CD4-positive, alpha-beta T cell (primary cell): ENCODE measurements at regions not wholly inside any gene's neighbourhood (a gene's known extent, or its start where the extent isn't known, plus 50 kb on each side); places are given as distances from the start of the nearest gene placed in this dataset.

Experiments used
- ATAC-seq: fragments of 200-7000 bp; cut with Tn5 transposase; one replicate; pipeline ENCODE4 v1.10.0; 2022; ENCODE audit warnings: mild to moderate bottlenecking; ENCODE audit not compliant: poor library complexity
- CTCF ChIA-PET: fragments of 350-600 bp; sonication (Branson Sonifier 250); formaldehyde crosslinking; loops from one replicate; lab custom pipeline; 2021; ENCODE audit warnings: antibody characterized with exemption, inconsistent platforms; lab: Charles Lee
- POLR2A ChIA-PET: fragments of 350-600 bp; sonication (Branson Sonifier 250); formaldehyde crosslinking; loops from one replicate; lab custom pipeline; 2021; ENCODE audit warnings: antibody characterized with exemption, inconsistent platforms; lab: Charles Lee
- DNase-seq, 14 experiments: peaks; one replicate each; pipeline ENCODE4 v3.0.0-alpha.2; 2013 to 2020; ENCODE audit warnings: mixed read lengths in 2 of 14
- H3K27ac ChIP-seq, 2 donors: one replicate each; pipeline versions ENCODE4 v1.5.1 to v1.7.0; 2013; ENCODE audit warnings: low read length in 2 of 2, low read depth in 1 of 2, mild to moderate bottlenecking in 1 of 2
- H3K27me3 ChIP-seq, 2 experiments: 1 replicate in 1 of 2; 2 replicates in 1 of 2; pipeline versions ENCODE4 v1.6.1 to v1.7.0; 2013; ENCODE audit warnings: low read length in 2 of 2, control low read depth in 1 of 2, mild to moderate bottlenecking in 1 of 2, moderate library complexity in 1 of 2; ENCODE audit not compliant: insufficient read depth in 2 of 2, control insufficient read depth in 1 of 2
- H3K36me3 ChIP-seq: one replicate; pipeline ENCODE4 v1.6.1; 2013; ENCODE audit warnings: low read length, control low read depth; ENCODE audit not compliant: insufficient read depth
- H3K4me1 ChIP-seq: one replicate; pipeline ENCODE4 v1.6.1; 2013; ENCODE audit warnings: low read length, control low read depth; ENCODE audit not compliant: insufficient read depth
- H3K4me3 ChIP-seq: one replicate; pipeline ENCODE4 v1.5.1; 2013; ENCODE audit warnings: mild to moderate bottlenecking, low read length, moderate library complexity
- H3K9me3 ChIP-seq, 2 experiments: 1 replicate in 1 of 2; 2 replicates in 1 of 2; pipeline versions ENCODE4 v1.6.1 to v1.7.0; 2013; ENCODE audit warnings: low read length in 2 of 2, mild to moderate bottlenecking in 2 of 2, control low read depth in 1 of 2, moderate library complexity in 1 of 2; ENCODE audit not compliant: control insufficient read depth in 1 of 2, insufficient read depth in 1 of 2
- H3K27ac Mint-ChIP-seq: one replicate; pipeline ENCODE4 v1.8.0; 2020; ENCODE audit warnings: mixed read lengths
- H3K27me3 Mint-ChIP-seq: one replicate; pipeline ENCODE4 v1.8.0; 2021; ENCODE audit warnings: mixed read lengths
- H3K36me3 Mint-ChIP-seq: one replicate; pipeline ENCODE4 v1.8.0; 2021; ENCODE audit warnings: low read depth, mixed read lengths
- H3K4me1 Mint-ChIP-seq: one replicate; pipeline ENCODE4 v1.8.0; 2021; ENCODE audit warnings: low read depth, mixed read lengths
- H3K4me3 Mint-ChIP-seq: one replicate; pipeline ENCODE4 v1.8.0; 2020; ENCODE audit warnings: mild to moderate bottlenecking, mixed read lengths
- H3K9me3 Mint-ChIP-seq: one replicate; pipeline ENCODE4 v1.8.0; 2020; ENCODE audit warnings: mixed read lengths
- intact Hi-C, 2 experiments: fragments of 100-400 bp; cut with DNase I in 1 of 2; cut with micrococcal nuclease in 1 of 2; formaldehyde crosslinking; loops; one replicate each; pipeline versions ENCODE4 v1.15.1 to v1.9.0; 2023 to 2025; cut with DNase I, micrococcal nuclease
- TF ChIP-seq, protein P1 (sequence below): fragments of 200-600 bp; IDR thresholded peaks from one replicate; pipeline ENCODE4 v1.8.0; 2022; ENCODE audit warnings: antibody characterized with exemption, mild to moderate bottlenecking

DNA sequence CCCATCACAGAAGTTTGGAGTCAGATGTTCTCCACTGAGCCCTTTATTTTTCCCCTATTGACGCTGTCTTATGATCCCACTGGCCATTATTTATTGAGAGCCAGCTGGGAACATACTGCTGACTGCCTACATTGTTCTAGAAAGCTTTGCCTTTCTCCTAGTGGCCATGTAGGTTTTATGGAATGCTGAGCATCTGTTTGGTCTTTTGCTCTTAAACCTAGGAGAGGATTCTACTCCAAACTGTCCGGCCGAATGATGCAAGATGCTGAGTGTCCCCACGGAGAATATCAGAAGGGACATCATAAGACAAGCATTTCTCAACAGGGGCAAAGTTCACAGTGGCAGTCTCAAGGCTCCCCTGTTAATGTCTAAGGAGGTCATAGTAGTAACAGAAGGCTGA is 171.4 kb downstream of the ARRDC4 start:
- Histone ChIP-seq H3K27ac (no peak overlapping the region), H3K27me3 (no peaks in the 10 kb centered on the region), H3K4me1 (no peaks in the 10 kb centered on the region), H3K9me3 (peaks cover 0 to 3% of the 10 kb centered on the region in 2 experiments), H3K4me3 (no peak overlapping the region), H3K36me3 (no peaks in the 10 kb centered on the region)
- Mint-ChIP-seq H3K4me3 (no peak overlapping the region), H3K27me3 (no peaks in the 10 kb centered on the region), H3K27ac (no peak overlapping the region), H3K9me3 (no peaks in the 10 kb centered on the region), H3K4me1 (no peaks in the 10 kb centered on the region), H3K36me3 (no peaks in the 10 kb centered on the region)
- DNase-seq (no peak), ATAC-seq (no peak)
- intact Hi-C loops: loop anchor here in 1 of 2 experiments (10.0 kb wide), 1 partner anchor 57 kb away; no protein-coding TSS in a partner anchor
- CTCF ChIA-PET: no interaction called here
- TF ChIP-seq, protein P1, sequence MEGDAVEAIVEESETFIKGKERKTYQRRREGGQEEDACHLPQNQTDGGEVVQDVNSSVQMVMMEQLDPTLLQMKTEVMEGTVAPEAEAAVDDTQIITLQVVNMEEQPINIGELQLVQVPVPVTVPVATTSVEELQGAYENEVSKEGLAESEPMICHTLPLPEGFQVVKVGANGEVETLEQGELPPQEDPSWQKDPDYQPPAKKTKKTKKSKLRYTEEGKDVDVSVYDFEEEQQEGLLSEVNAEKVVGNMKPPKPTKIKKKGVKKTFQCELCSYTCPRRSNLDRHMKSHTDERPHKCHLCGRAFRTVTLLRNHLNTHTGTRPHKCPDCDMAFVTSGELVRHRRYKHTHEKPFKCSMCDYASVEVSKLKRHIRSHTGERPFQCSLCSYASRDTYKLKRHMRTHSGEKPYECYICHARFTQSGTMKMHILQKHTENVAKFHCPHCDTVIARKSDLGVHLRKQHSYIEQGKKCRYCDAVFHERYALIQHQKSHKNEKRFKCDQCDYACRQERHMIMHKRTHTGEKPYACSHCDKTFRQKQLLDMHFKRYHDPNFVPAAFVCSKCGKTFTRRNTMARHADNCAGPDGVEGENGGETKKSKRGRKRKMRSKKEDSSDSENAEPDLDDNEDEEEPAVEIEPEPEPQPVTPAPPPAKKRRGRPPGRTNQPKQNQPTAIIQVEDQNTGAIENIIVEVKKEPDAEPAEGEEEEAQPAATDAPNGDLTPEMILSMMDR: no peak
- POLR2A ChIA-PET: no interaction called here

DNA sequence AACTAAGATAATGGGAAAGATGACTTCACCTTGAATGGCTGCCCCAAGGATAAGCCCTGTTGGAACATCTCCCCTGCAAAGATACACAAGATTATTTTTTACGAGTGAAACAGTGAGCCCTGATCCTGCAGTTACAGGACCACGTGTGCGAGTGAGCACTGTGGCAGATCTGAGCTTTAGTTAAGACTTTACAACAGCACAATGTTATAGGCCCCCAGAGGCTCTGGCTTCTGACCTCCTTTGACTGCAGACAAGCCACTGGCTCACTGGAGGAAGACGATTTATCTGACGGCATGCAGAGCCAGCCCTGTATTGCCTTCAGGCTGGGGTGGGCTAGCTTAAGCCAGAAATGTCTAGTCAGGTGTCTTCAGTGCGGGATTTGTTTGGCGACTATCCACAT is 174.4 kb downstream of the ARRDC4 start:
- Mint-ChIP-seq H3K4me3 (no peak overlapping the region), H3K9me3 (no peaks in the 10 kb centered on the region), H3K4me1 (peaks cover 10% of the 10 kb centered on the region), H3K27me3 (no peaks in the 10 kb centered on the region), H3K27ac (no peak overlapping the region), H3K36me3 (no peaks in the 10 kb centered on the region)
- no peaks in the 10 kb centered on the region for H3K27me3 ChIP-seq
- H3K9me3 ChIP-seq: peaks cover 0 to 3% of the 10 kb centered on the region in 2 experiments
- ATAC-seq (no peak), DNase-seq (no peak)
- TF ChIP-seq, protein P1: no peak
- intact Hi-C loops: loop anchor here in 1 of 2 experiments (10.0 kb wide), 1 partner anchor 60 kb away; no protein-coding TSS in a partner anchor
- no peaks in the 10 kb centered on the region for H3K36me3 ChIP-seq
- no peak overlapping the region for H3K4me3 ChIP-seq
- H3K27ac ChIP-seq: no peak overlapping the region
- ChIA-PET CTCF (no interaction called here), POLR2A (no interaction called here)
- no peaks in the 10 kb centered on the region for H3K4me1 ChIP-seq

DNA sequence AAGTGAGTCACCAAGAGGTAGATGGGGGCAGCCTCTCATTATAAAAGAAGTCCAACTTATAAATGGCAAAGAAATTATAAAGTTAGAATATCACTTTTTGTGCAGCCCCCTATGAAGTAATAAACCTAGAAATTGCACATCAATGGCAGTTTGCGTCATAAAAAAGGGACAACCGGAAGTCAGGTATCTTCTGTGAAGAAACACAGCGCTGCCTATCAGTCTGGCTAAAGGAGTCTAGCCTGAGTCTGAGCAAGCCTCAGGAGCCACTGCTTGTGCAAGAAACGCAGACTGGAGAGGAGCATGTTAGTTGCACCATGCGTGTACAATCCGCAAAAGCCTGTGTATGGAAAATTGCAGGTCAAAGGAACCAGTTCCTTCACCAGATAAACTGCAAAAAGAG is 178.4 kb downstream of the ARRDC4 start:
- intact Hi-C loops: loop anchor here in 1 of 2 experiments (10.0 kb wide), 1 partner anchor 64 kb away; no protein-coding TSS in a partner anchor
- Histone ChIP-seq H3K4me3 (no peak overlapping the region), H3K27me3 (no peaks in the 10 kb centered on the region), H3K4me1 (no peaks in the 10 kb centered on the region), H3K27ac (no peak overlapping the region), H3K36me3 (no peaks in the 10 kb centered on the region), H3K9me3 (no peaks in the 10 kb centered on the region)
- H3K27me3 Mint-ChIP-seq: no peaks in the 10 kb centered on the region
- DNase-seq: no peak
- ChIA-PET POLR2A (no interaction called here), CTCF (no interaction called here)
- H3K4me1 Mint-ChIP-seq: peaks cover 10% of the 10 kb centered on the region
- H3K9me3 Mint-ChIP-seq: no peaks in the 10 kb centered on the region
- no peak overlapping the region for H3K4me3 Mint-ChIP-seq
- peak overlapping the region; percentile 34 for H3K27ac Mint-ChIP-seq
- TF ChIP-seq, protein P1: no peak
- no peak for ATAC-seq
- H3K36me3 Mint-ChIP-seq: no peaks in the 10 kb centered on the region
